T-cell (primary cell): ENCODE measurements at regions not wholly inside any gene's neighbourhood (a gene's known extent, or its start where the extent isn't known, plus 50 kb on each side); places are given as distances from the start of the nearest gene placed in this dataset.
A peak's percentile ranks its signal among the peaks of the same experiment; 100 is the strongest.

Source experiments
- ATAC-seq, 4 experiments: fragments of 200-7000 bp in 3 of 4; fragments of 150-1000 bp in 1 of 4; cut with Tn5 transposase; replicated peaks in 1 of 4; 1 replicate in 3 of 4; 2 replicates in 1 of 4; pipeline ENCODE4 v1.10.0; 2021; ENCODE audit warnings: moderate library complexity in 3 of 4, mild to moderate bottlenecking in 2 of 4, moderate number of reproducible peaks in 1 of 4
- CTCF ChIA-PET, 2 donors: fragments of 300-600 bp; sonication (Branson Sonifier 250); formaldehyde crosslinking; loops; one replicate each; lab custom pipeline; 2022; ENCODE audit warnings: antibody characterized with exemption in 2 of 2; lab: Charles Lee
- POLR2A ChIA-PET, 2 donors: fragments of 300-600 bp; sonication (Branson Sonifier 250); formaldehyde crosslinking; loops; one replicate each; lab custom pipeline; 2022; ENCODE audit warnings: antibody characterized with exemption in 2 of 2; lab: Charles Lee
- DNase-seq, 35 experiments: peaks; one replicate each; pipeline versions ENCODE4 v3.0.0 to v3.0.0-alpha.2; 2013 to 2023
- H3K27ac ChIP-seq: one replicate; pipeline ENCODE4 v1.5.1; 2013; ENCODE audit warnings: low read length
- H3K27me3 ChIP-seq, 2 experiments: replicated peaks in 1 of 2; 1 replicate in 1 of 2; 2 replicates in 1 of 2; pipeline versions ENCODE4 v1.6.1 to v1.7.0; 2013; ENCODE audit warnings: low read length in 1 of 2, mixed read lengths in 1 of 2; ENCODE audit not compliant: control insufficient read depth in 2 of 2, insufficient read depth in 2 of 2; ENCODE audit errors: extremely low read depth in 1 of 2
- H3K36me3 ChIP-seq, 2 donors: 1 replicate in 1 of 2; 2 replicates in 1 of 2; pipeline versions ENCODE4 v1.6.1 to v1.7.0; 2013; ENCODE audit warnings: low read length in 1 of 2; ENCODE audit not compliant: control insufficient read depth in 2 of 2, insufficient read depth in 1 of 2; ENCODE audit errors: extremely low read depth in 1 of 2
- H3K4me1 ChIP-seq, 2 experiments: 1 replicate in 1 of 2; 2 replicates in 1 of 2; pipeline versions ENCODE4 v1.6.1 to v1.7.0; 2013; ENCODE audit warnings: low read length in 2 of 2, mixed read lengths in 1 of 2; ENCODE audit not compliant: insufficient read depth in 2 of 2, control insufficient read depth in 1 of 2; ENCODE audit errors: extremely low read depth in 1 of 2
- H3K4me3 ChIP-seq, 2 donors: 1 replicate in 1 of 2; 2 replicates in 1 of 2; pipeline versions ENCODE4 v1.5.1 to v1.7.0; 2013; ENCODE audit warnings: mild to moderate bottlenecking in 2 of 2, low read length in 1 of 2, moderate library complexity in 1 of 2; ENCODE audit not compliant: control insufficient read depth in 1 of 2; ENCODE audit errors: extremely low read depth in 1 of 2
- H3K9me3 ChIP-seq: 2 replicates; pipeline ENCODE4 v1.7.0; 2013
- H3K27ac Mint-ChIP-seq, 2 donors: one replicate each; pipeline ENCODE4 v1.8.0; 2020 to 2021; ENCODE audit warnings: mild to moderate bottlenecking in 2 of 2, mixed read lengths in 2 of 2
- H3K27me3 Mint-ChIP-seq, 2 donors: one replicate each; pipeline ENCODE4 v1.8.0; 2021 to 2022; ENCODE audit warnings: mixed read lengths in 2 of 2
- H3K36me3 Mint-ChIP-seq: one replicate; pipeline ENCODE4 v1.8.0; 2021; ENCODE audit warnings: mixed read lengths
- H3K4me1 Mint-ChIP-seq, 3 donors: one replicate each; pipeline ENCODE4 v1.8.0; 2020 to 2022; ENCODE audit warnings: mixed read lengths in 3 of 3, mild to moderate bottlenecking in 1 of 3
- H3K4me3 Mint-ChIP-seq, 3 donors: one replicate each; pipeline ENCODE4 v1.8.0; 2020 to 2022; ENCODE audit warnings: mild to moderate bottlenecking in 3 of 3, mixed read lengths in 3 of 3, moderate library complexity in 3 of 3
- H3K9me3 Mint-ChIP-seq, 3 donors: one replicate each; pipeline ENCODE4 v1.8.0; 2020 to 2022; ENCODE audit warnings: mixed read lengths in 3 of 3
- WGBS: methylation state at CpG from one replicate; pipeline ENCODE4 v1.1.5; 2013; ENCODE audit warnings: missing lambda C conversion rate; ENCODE audit not compliant: insufficient coverage; 5-methylcytosine and 5-hydroxymethylcytosine counted together

GRCh38 chr15:79193549-79193948, 89.0 kb upstream of the ANKRD34C start:
- Mint-ChIP-seq H3K27me3 (peaks cover 15 to 18% of the 10 kb centered on the region in 2 donors), H3K36me3 (no peaks in the 10 kb centered on the region), H3K4me3 (no peak overlapping the region), H3K27ac (no peak overlapping the region), H3K9me3 (no peaks in the 10 kb centered on the region), H3K4me1 (no peaks in the 10 kb centered on the region)
- DNase-seq (no peak), ATAC-seq (no peak)
- H3K9me3 ChIP-seq = no peaks in the 10 kb centered on the region
- peaks cover 2 to 34% of the 10 kb centered on the region in 2 experiments for H3K27me3 ChIP-seq
- no peak overlapping the region for H3K27ac ChIP-seq
- 29% methylated on average over 1 of the region's 2 CpGs for WGBS
- ChIA-PET CTCF (interaction anchor here in 1 of 2 donors (1.0 kb wide), 1 partner anchor 9 kb away, joined by 3 read pairs; no protein-coding TSS in a partner anchor), POLR2A (no interaction called here)
- H3K4me1 ChIP-seq = no peaks in the 10 kb centered on the region
- no peaks in the 10 kb centered on the region for H3K36me3 ChIP-seq
- H3K4me3 ChIP-seq = no peak overlapping the region

- Mint-ChIP-seq H3K4me1 (no peaks in the 10 kb centered on the region), H3K4me3 (no peak overlapping the region), H3K27ac (no peak overlapping the region), H3K27me3 (peaks cover 15 to 18% of the 10 kb centered on the region in 2 donors), H3K36me3 (no peaks in the 10 kb centered on the region), H3K9me3 (no peaks in the 10 kb centered on the region)
- ChIA-PET POLR2A (no interaction called here), CTCF (interaction anchor here in 1 of 2 donors (1.0 kb wide), 1 partner anchor 8 kb away, joined by 3 read pairs; no protein-coding TSS in a partner anchor)
- no peak for ATAC-seq
- no peaks in the 10 kb centered on the region for H3K36me3 ChIP-seq
- no peak for DNase-seq
- WGBS = 78% methylated on average over 4 of the region's 6 CpGs
- H3K27me3 ChIP-seq = peaks cover 2 to 34% of the 10 kb centered on the region in 2 experiments
- no peaks in the 10 kb centered on the region for H3K9me3 ChIP-seq
- H3K4me3 ChIP-seq = no peak overlapping the region
- no peaks in the 10 kb centered on the region for H3K4me1 ChIP-seq
- no peak overlapping the region for H3K27ac ChIP-seq
Measured at GRCh38 chr15:79193103-79193502, 89.4 kb upstream of the ANKRD34C start.

- Mint-ChIP-seq H3K27me3 (peaks cover 15 to 18% of the 10 kb centered on the region in 2 donors), H3K4me3 (no peak overlapping the region), H3K27ac (no peak overlapping the region), H3K4me1 (no peaks in the 10 kb centered on the region), H3K9me3 (no peaks in the 10 kb centered on the region), H3K36me3 (no peaks in the 10 kb centered on the region)
- H3K27ac ChIP-seq = no peak overlapping the region
- no peaks in the 10 kb centered on the region for H3K9me3 ChIP-seq
- H3K36me3 ChIP-seq = no peaks in the 10 kb centered on the region
- ChIA-PET CTCF (interaction anchor here in 1 of 2 donors (1.0 kb wide), 1 partner anchor 8 kb away, joined by 3 read pairs; no protein-coding TSS in a partner anchor), POLR2A (no interaction called here)
- ATAC-seq (no peak), DNase-seq (no peak)
- H3K4me3 ChIP-seq = no peak overlapping the region
- no peaks in the 10 kb centered on the region for H3K4me1 ChIP-seq
- H3K27me3 ChIP-seq = peaks cover 2 to 34% of the 10 kb centered on the region in 2 experiments
- 84% methylated on average over 9 of the region's 10 CpGs for whole genome bisulfite sequencing
Measured at GRCh38 chr15:79192462-79193036, 90.0 kb upstream of the ANKRD34C start.

- CTCF ChIA-PET = interaction anchor here in 1 of 2 donors (0.6 kb wide), 1 partner anchor 243 kb away, joined by 3 read pairs; no protein-coding TSS in a partner anchor
- DNase-seq (no peak), ATAC-seq (no peak)
- POLR2A ChIA-PET = no interaction called here
- peaks cover 0 to 5% (median 0%) of the 10 kb centered on the region in 3 donors for H3K4me1 Mint-ChIP-seq
- H3K27ac ChIP-seq = no peak overlapping the region
- H3K9me3 Mint-ChIP-seq = no peaks in the 10 kb centered on the region
- no peaks in the 10 kb centered on the region for H3K4me1 ChIP-seq
- no peaks in the 10 kb centered on the region for H3K36me3 Mint-ChIP-seq
- no peak overlapping the region for H3K4me3 ChIP-seq
- H3K4me3 Mint-ChIP-seq = no peak overlapping the region
- no peaks in the 10 kb centered on the region for H3K36me3 ChIP-seq
- H3K27me3 Mint-ChIP-seq = peaks cover 4 to 5% of the 10 kb centered on the region in 2 donors
- 71% methylated on average over 4 of the region's 8 CpGs for WGBS
- H3K9me3 ChIP-seq = no peaks in the 10 kb centered on the region
- peaks cover 0 to 21% of the 10 kb centered on the region in 2 experiments for H3K27me3 ChIP-seq
- H3K27ac Mint-ChIP-seq = no peak overlapping the region
Measured at GRCh38 chr15:79190093-79190492, 92.4 kb upstream of the ANKRD34C start.

DNA sequence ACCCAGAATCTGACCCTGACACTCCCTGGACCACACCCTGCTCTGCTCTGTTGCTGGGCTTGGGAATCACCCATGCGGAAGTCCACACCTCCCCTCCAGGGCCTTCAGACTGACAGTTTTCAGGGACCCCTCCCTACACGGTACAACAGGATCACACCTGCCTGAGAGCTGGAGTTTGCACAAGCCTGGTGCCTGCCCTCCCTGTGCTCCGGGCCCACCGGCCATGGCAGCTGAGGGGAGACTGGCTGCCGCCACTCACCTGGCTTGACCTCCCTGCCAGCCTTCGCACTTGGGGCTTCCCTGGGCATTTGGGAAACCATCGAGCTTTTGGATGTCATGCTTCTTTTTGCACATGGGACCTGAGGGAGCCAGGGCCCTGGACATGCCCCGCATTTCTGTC, 95.9 kb upstream of the ANKRD34C start:
- POLR2A ChIA-PET = no interaction called here
- Mint-ChIP-seq H3K4me1 (peaks cover 0 to 5% (median 0%) of the 10 kb centered on the region in 3 donors), H3K36me3 (no peaks in the 10 kb centered on the region), H3K27me3 (peaks cover 9 to 10% of the 10 kb centered on the region in 2 donors), H3K4me3 (no peak overlapping the region), H3K9me3 (no peaks in the 10 kb centered on the region), H3K27ac (no peak overlapping the region)
- 83% methylated on average over 6 of the region's 8 CpGs for WGBS
- Histone ChIP-seq H3K27ac (no peak overlapping the region), H3K36me3 (no peaks in the 10 kb centered on the region), H3K27me3 (peaks cover 0 to 21% of the 10 kb centered on the region in 2 experiments), H3K4me1 (no peaks in the 10 kb centered on the region), H3K4me3 (no peak overlapping the region), H3K9me3 (no peaks in the 10 kb centered on the region)
- ATAC-seq = no peak
- DNase-seq = no peak
- CTCF ChIA-PET = no interaction called here

- POLR2A ChIA-PET = no interaction called here
- WGBS = 79% methylated on average over 6 of the region's 7 CpGs
- peaks cover 0 to 5% (median 0%) of the 10 kb centered on the region in 3 donors for H3K4me1 Mint-ChIP-seq
Measured at GRCh38 chr15:79185199-79185598, 94.6 kb upstream of the RASGRF1 start.

More at GRCh38 chr15:79185199-79185598, 94.6 kb upstream of the RASGRF1 start:
- Histone ChIP-seq H3K27ac (no peak overlapping the region), H3K27me3 (peaks cover 0 to 16% of the 10 kb centered on the region in 2 experiments), H3K4me3 (no peak overlapping the region), H3K4me1 (no peaks in the 10 kb centered on the region), H3K36me3 (no peaks in the 10 kb centered on the region), H3K9me3 (no peaks in the 10 kb centered on the region)
- no peak overlapping the region for H3K4me3 Mint-ChIP-seq
- ATAC-seq (no peak), DNase-seq (peak in 1 of 35 experiments; percentile 3)
- H3K27ac Mint-ChIP-seq = no peak overlapping the region
- no peaks in the 10 kb centered on the region for H3K9me3 Mint-ChIP-seq
- CTCF ChIA-PET = interaction anchor here (0.7 to 1.3 kb wide), 5 partner anchors 8 to 1225 kb away, joined by 3 to 8 read pairs (median 4); no protein-coding TSS in a partner anchor
- no peaks in the 10 kb centered on the region for H3K36me3 Mint-ChIP-seq
- peaks cover 9 to 10% of the 10 kb centered on the region in 2 donors for H3K27me3 Mint-ChIP-seq
